H1 (cell line): ENCODE measurements at regions not wholly inside any gene's neighbourhood (a gene's known extent, or its start where the extent isn't known, plus 50 kb on each side); places are given as distances from the start of the nearest gene placed in this dataset.
A peak's percentile ranks its signal among the peaks of the same experiment; 100 is the strongest.

Experiments used
- CTCF ChIA-PET: fragments of 300-600 bp; sonication (Branson Sonifier 250); formaldehyde crosslinking; loops from one replicate; lab custom pipeline; 2021; ENCODE audit not compliant: partially characterized antibody; lab: Charles Lee
- POLR2A ChIA-PET: fragments of 300-600 bp; sonication (Branson Sonifier 250); formaldehyde crosslinking; loops from one replicate; lab custom pipeline; 2021; ENCODE audit warnings: inconsistent platforms; ENCODE audit not compliant: partially characterized antibody; lab: Charles Lee
- DNase-seq, 2 experiments: peaks; one replicate each; pipeline versions ENCODE4 v3.0.0 to v3.0.0-alpha.2; 2010 to 2022; ENCODE audit warnings: low spot score in 2 of 2, low read depth in 1 of 2, mixed read lengths in 1 of 2
- FAIRE-seq: peaks from 2 replicates; lab custom pipeline; 2011; peaks lifted over from hg19 to GRCh38; lab: Jason Lieb, UNC
- H2AFZ ChIP-seq: 2 replicates; pipeline ENCODE4 v1.8.1; 2012; ENCODE audit warnings: low read length, inconsistent platforms
- H2AK5ac ChIP-seq: 2 replicates; pipeline ENCODE4 v1.6.1; 2013; ENCODE audit warnings: low read depth, low read length
- H2BK120ac ChIP-seq: replicated peaks from 2 replicates; pipeline ENCODE3; 2013; ENCODE audit warnings: low read depth, low read length, inconsistent platforms
- H2BK12ac ChIP-seq: 2 replicates; pipeline ENCODE4 v1.6.1; 2013; ENCODE audit warnings: low read depth, low read length
- H2BK15ac ChIP-seq: 2 replicates; pipeline ENCODE4 v1.6.1; 2013; ENCODE audit warnings: low read length
- H2BK20ac ChIP-seq: 2 replicates; pipeline ENCODE4 v1.6.1; 2013; ENCODE audit warnings: low read length
- H2BK5ac ChIP-seq: 2 replicates; pipeline ENCODE4 v1.6.1; 2013; ENCODE audit warnings: low read depth, low read length
- H3K14ac ChIP-seq: 2 replicates; pipeline ENCODE4 v1.6.1; 2013; ENCODE audit warnings: inconsistent platforms; ENCODE audit not compliant: insufficient read length
- H3K18ac ChIP-seq: 2 replicates; pipeline ENCODE4 v1.6.1; 2013; ENCODE audit warnings: low read length; ENCODE audit errors: extremely low read depth
- H3K23ac ChIP-seq: 2 replicates; pipeline ENCODE4 v1.6.1; 2013; ENCODE audit warnings: inconsistent platforms; ENCODE audit not compliant: insufficient read length
- H3K23me2 ChIP-seq: 2 replicates; pipeline ENCODE4 v1.6.1; 2013; ENCODE audit warnings: low read depth, low read length
- H3K27ac ChIP-seq: 2 replicates; pipeline ENCODE4 v1.6.1; 2011; ENCODE audit warnings: low read depth, low read length, inconsistent platforms
- H3K27me3 ChIP-seq, 4 experiments: replicated peaks in 1 of 4; 1 replicate in 1 of 4; 2 replicates in 3 of 4; pipeline versions ENCODE4 v1.6.1 to v1.8.1; 2011 to 2013; ENCODE audit warnings: low read length in 3 of 4, mild to moderate bottlenecking in 3 of 4, inconsistent platforms in 2 of 4, mixed read lengths in 2 of 4, moderate library complexity in 1 of 4; ENCODE audit not compliant: control insufficient read depth in 3 of 4, insufficient read depth in 3 of 4; ENCODE audit errors: extremely low read depth in 1 of 4
- H3K36me3 ChIP-seq, 4 experiments: 2 replicates each; pipeline versions ENCODE4 v1.6.1 to v1.8.1; 2011 to 2013; ENCODE audit warnings: mild to moderate bottlenecking in 4 of 4, low read length in 3 of 4, moderate library complexity in 2 of 4, control low read depth in 1 of 4, inconsistent platforms in 1 of 4; ENCODE audit not compliant: insufficient read depth in 4 of 4, control insufficient read depth in 2 of 4
- H3K4ac ChIP-seq: replicated peaks from 2 replicates; pipeline ENCODE3; 2013; ENCODE audit warnings: low read length, low read depth, mixed read lengths, inconsistent platforms; ENCODE audit not compliant: insufficient read length
- H3K4me1 ChIP-seq, 4 experiments: replicated peaks in 1 of 4; 1 replicate in 1 of 4; 2 replicates in 3 of 4; pipeline versions ENCODE4 v1.6.1 to v1.8.1; 2011 to 2013; ENCODE audit warnings: low read length in 3 of 4, inconsistent platforms in 2 of 4, mixed read lengths in 1 of 4; ENCODE audit not compliant: insufficient read depth in 4 of 4, control insufficient read depth in 3 of 4
- H3K4me2 ChIP-seq, 2 experiments: 2 replicates each; pipeline versions ENCODE4 v1.6.1 to v1.8.1; 2011 to 2013; ENCODE audit warnings: low read depth in 2 of 2, low read length in 2 of 2, control low read depth in 1 of 2, inconsistent platforms in 1 of 2, mild to moderate bottlenecking in 1 of 2; ENCODE audit not compliant: insufficient read depth in 1 of 2
- H3K4me3 ChIP-seq, 4 experiments: fragments of 200-600, 300-600 bp in 1 of 4; sonication (generic), shearing (Covaris generic), sonication (Bioruptor Twin) in 1 of 4; 2 replicates each; pipeline versions ENCODE4 v1.5.1 to v1.8.1; 2011 to 2016; ENCODE audit warnings: low read length in 4 of 4, low read depth in 3 of 4, control low read depth in 2 of 4, inconsistent platforms in 2 of 4, mild to moderate bottlenecking in 2 of 4, mixed read lengths in 1 of 4, moderate library complexity in 1 of 4; ENCODE audit not compliant: insufficient read depth in 2 of 4; ENCODE audit errors: extremely low read depth in 1 of 4
- H3K56ac ChIP-seq: replicated peaks from 2 replicates; pipeline ENCODE3; 2013; ENCODE audit warnings: low read depth, mild to moderate bottlenecking, mixed read lengths, low read length, inconsistent platforms; ENCODE audit not compliant: insufficient read length
- H3K79me1 ChIP-seq: 2 replicates; pipeline ENCODE4 v1.6.1; 2013; ENCODE audit warnings: low read depth, low read length, control low read depth
- H3K79me2 ChIP-seq, 2 experiments: 2 replicates each; pipeline versions ENCODE4 v1.6.1 to v1.8.1; 2012 to 2013; ENCODE audit warnings: low read length in 2 of 2, mild to moderate bottlenecking in 2 of 2, inconsistent platforms in 1 of 2; ENCODE audit not compliant: insufficient read depth in 2 of 2, control insufficient read depth in 1 of 2
- H3K9ac ChIP-seq, 4 experiments: replicated peaks in 1 of 4; 1 replicate in 1 of 4; 2 replicates in 3 of 4; pipeline versions ENCODE4 v1.6.1 to v1.8.1; 2011 to 2013; ENCODE audit warnings: low read depth in 3 of 4, low read length in 3 of 4, control low read depth in 2 of 4, mild to moderate bottlenecking in 2 of 4, moderate library complexity in 2 of 4, inconsistent platforms in 1 of 4; ENCODE audit errors: extremely low read depth in 1 of 4
- H3K9me3 ChIP-seq, 2 experiments: 2 replicates each; pipeline versions ENCODE4 v1.6.1 to v1.8.1; 2012 to 2013; ENCODE audit warnings: mild to moderate bottlenecking in 2 of 2, moderate library complexity in 2 of 2, control low read depth in 1 of 2, inconsistent platforms in 1 of 2, low read depth in 1 of 2, low read length in 1 of 2, mixed read lengths in 1 of 2; ENCODE audit not compliant: insufficient read depth in 2 of 2
- H4K20me1 ChIP-seq, 2 experiments: replicated peaks in 1 of 2; 2 replicates each; pipeline versions ENCODE3 to v1.8.1; 2011 to 2013; ENCODE audit warnings: inconsistent platforms in 2 of 2, low read length in 2 of 2, mild to moderate bottlenecking in 1 of 2; ENCODE audit not compliant: insufficient read depth in 2 of 2, control insufficient read depth in 1 of 2
- H4K5ac ChIP-seq: 2 replicates; pipeline ENCODE4 v1.6.1; 2013; ENCODE audit warnings: low read length, low read depth, mixed read lengths, inconsistent platforms; ENCODE audit not compliant: insufficient read length
- H4K8ac ChIP-seq: 2 replicates; pipeline ENCODE4 v1.8.0; 2013; ENCODE audit warnings: mild to moderate bottlenecking, moderate library complexity, low read length, inconsistent platforms; ENCODE audit not compliant: insufficient read depth; ENCODE audit errors: extremely low read depth
- H4K91ac ChIP-seq: replicated peaks from 2 replicates; pipeline ENCODE3; 2013; ENCODE audit warnings: low read length, mixed read lengths, inconsistent platforms; ENCODE audit not compliant: insufficient read length
- BCL11A ChIP-seq, 2 experiments: IDR thresholded peaks; one replicate each; pipeline ENCODE4 v1.6.1; 2011; ENCODE audit warnings: low read depth in 2 of 2, low read length in 2 of 2, mild to moderate bottlenecking in 2 of 2
- E2F6 ChIP-seq: IDR thresholded peaks from 2 replicates; pipeline ENCODE4 v1.6.1; 2012; ENCODE audit warnings: inconsistent platforms
- HDAC2 ChIP-seq, 2 experiments: fragments of 300-600 bp in 1 of 2; sonication (generic) in 1 of 2; IDR thresholded peaks; 2 replicates each; pipeline ENCODE4 v1.6.1; 2011 to 2012; ENCODE audit warnings: low read depth in 2 of 2, low read length in 2 of 2, mild to moderate bottlenecking in 2 of 2, moderate library complexity in 2 of 2, borderline replicate concordance in 1 of 2, inconsistent platforms in 1 of 2
- JUND ChIP-seq: IDR thresholded peaks from 2 replicates; pipeline ENCODE4 v1.6.1; 2011; ENCODE audit warnings: mild to moderate bottlenecking, improper control_type of control experiment, low read length
- RFX5 ChIP-seq: IDR thresholded peaks from 2 replicates; pipeline ENCODE4 v1.6.1; 2011; ENCODE audit warnings: low read depth, low read length, improper control_type of control experiment, borderline replicate concordance
- SIX5 ChIP-seq: IDR thresholded peaks from 2 replicates; pipeline ENCODE4 v1.6.1; 2011; ENCODE audit warnings: mild to moderate bottlenecking, low read depth, low read length
- WGBS, 2 experiments: shearing (Covaris generic) in 1 of 2; methylation state at CpG; one replicate each; pipeline versions ENCODE4 v1.1.6 to v1.1.7; 2013 to 2015; ENCODE audit warnings: low lambda C conversion rate in 2 of 2, mixed read lengths in 2 of 2, inconsistent platforms in 1 of 2, low coverage in 1 of 2, missing lambda C conversion rate in 1 of 2; ENCODE audit not compliant: insufficient replicate concordance in 2 of 2, insufficient coverage in 1 of 2, insufficient read length in 1 of 2; ENCODE audit errors: extremely low coverage in 1 of 2, missing lambda C conversion rate in 1 of 2; 5-methylcytosine and 5-hydroxymethylcytosine counted together

- Histone ChIP-seq H2BK12ac (0 out of 2 replicates have a peak overlapping the region, but pooled peaks have one; percentile 18), H3K27me3 (no peaks in the 10 kb centered on the region; a peak in 1 of 7 replicates), H4K91ac (no peak overlapping the region), H3K79me1 (no peaks in the 10 kb centered on the region), H3K9ac (no peak overlapping the region), H3K18ac (no peak overlapping the region), H3K4ac (no peak overlapping the region), H3K4me3 (no peak overlapping the region), H4K5ac (no peak overlapping the region), H2AK5ac (no peak overlapping the region; the same call in 1 of the 2 replicates), H2BK5ac (no peak overlapping the region; the same call in 1 of the 2 replicates), H3K23me2 (no peaks in the 10 kb centered on the region), H3K9me3 (no peaks in the 10 kb centered on the region), H3K27ac (no peak overlapping the region), H3K79me2 (no peaks in the 10 kb centered on the region), H4K20me1 (no peaks in the 10 kb centered on the region), H2AFZ (no peak overlapping the region), H4K8ac (no peak overlapping the region), H3K23ac (no peak overlapping the region), H3K14ac (no peak overlapping the region), H3K4me2 (no peak overlapping the region), H3K36me3 (no peaks in the 10 kb centered on the region), H2BK15ac (no peak overlapping the region), H3K4me1 (peaks cover 0 to 3% (median 0%) of the 10 kb centered on the region in 4 experiments; a peak in 1 of 7 replicates), H2BK120ac (no peak overlapping the region), H3K56ac (no peak overlapping the region), H2BK20ac (no peak overlapping the region)
- POLR2A ChIA-PET, result interaction anchor here (1.2 kb wide), 1 partner anchor 89 kb away, joined by 3 read pairs; the partner anchor contains the start of gene CEBPB
- no peak for DNase-seq
- no peak for FAIRE-seq
- WGBS, 2 experiments, result 93% methylated on average over 8 of the region's 8 CpGs; no CpG with 5 or more reads in 1 of the 2 experiments
- CTCF ChIA-PET, result interaction anchor here (0.8 to 7.4 kb wide), 7 partner anchors 14 to 280 kb away, joined by 3 to 61 read pairs (median 6); no protein-coding TSS in a partner anchor
- no peak for TF ChIP-seq HDAC2 (IDR thresholded peaks at IDR 0.05; ENCODE audit: borderline replicate concordance in 1 of 2, low read depth in 2 of 2, low read length in 2 of 2)
- TF ChIP-seq SIX5, result no peak
- no peak for TF ChIP-seq BCL11A (IDR thresholded peaks at IDR 0.05; ENCODE audit: low read depth in 2 of 2, low read length in 2 of 2)
- TF ChIP-seq E2F6, result no peak
- TF ChIP-seq RFX5, result no peak
- no peak for TF ChIP-seq JUND
Measured at GRCh38 chr20:50279988-50280850, 89.6 kb downstream of the CEBPB start.
